ENCODE measurements at regions not wholly inside any gene's neighbourhood (a gene's known extent, or its start where the extent isn't known, plus 50 kb on each side); places are given as distances from the start of the nearest gene placed in this dataset.

DNA sequence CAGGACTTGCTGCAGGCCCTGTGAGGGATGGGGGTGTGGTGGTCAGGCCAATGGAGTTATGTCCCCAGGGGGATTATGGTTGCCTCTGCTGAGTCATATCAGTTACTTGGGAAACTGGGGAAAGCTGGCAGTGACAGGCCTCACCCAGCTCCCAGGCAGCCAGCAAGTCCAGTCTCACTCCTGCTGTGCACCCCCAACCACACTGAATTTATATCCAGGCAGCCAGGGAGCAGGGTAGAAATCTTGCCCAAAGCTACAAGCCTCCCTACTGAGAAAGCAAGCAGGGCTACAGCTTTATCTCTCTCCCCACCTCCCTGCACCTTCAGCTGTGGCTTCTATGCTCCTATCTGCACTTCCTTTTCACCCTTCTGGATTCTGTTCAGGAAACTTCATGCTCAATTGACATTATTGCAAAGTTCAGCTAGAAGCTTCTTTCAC is 2076.0 kb upstream of the CDH9 start:
- no peak for TF ChIP-seq SNAI2 (CRISPR knock-in tag; IDR thresholded peaks at IDR 0.05)
- no peak for TF ChIP-seq CSDC2 (CRISPR knock-in tag; IDR thresholded peaks at IDR 0.05)
- TF ChIP-seq PPARA (CRISPR knock-in tag; IDR thresholded peaks at IDR 0.05; ENCODE audit: borderline replicate concordance) = no peak

All from SK-N-SH treated with all-trans-retinoic acid at 6 μM for 48 hours (cell line).